ENCODE measurements at regions not wholly inside any gene's neighbourhood (a gene's known extent, or its start where the extent isn't known, plus 50 kb on each side); places are given as distances from the start of the nearest gene placed in this dataset.

GRCh38 chr13:106656186-106656585, 88.2 kb upstream of the ARGLU1 start:
- no peak for DNase-seq (ENCODE audit: low read depth)
- TF ChIP-seq CTCF (IDR thresholded peaks at IDR 0.05; ENCODE audit: insufficient read depth, low read depth, low read length): no peak
- no peak overlapping the region for H3K4me3 ChIP-seq (ENCODE audit: low read depth, low read length)
- H3K27me3 ChIP-seq (ENCODE audit: control insufficient read depth, insufficient read depth, low read length): no peaks in the 10 kb centered on the region
- ChIA-PET POLR2A (no interaction called here), CTCF (no interaction called here)
- H3K36me3 ChIP-seq (ENCODE audit: control insufficient read depth, insufficient read depth, low read length): no peaks in the 10 kb centered on the region

- DNase-seq (ENCODE audit: low read depth): no peak
- ChIA-PET CTCF (interaction anchor here (0.6 kb wide), 1 partner anchor 108 kb away, joined by 4 read pairs; no protein-coding TSS in a partner anchor), POLR2A (no interaction called here)
These were observed 83.5 kb upstream of the ARGLU1 start for GRCh38 chr13:106651442-106651841.

DNA sequence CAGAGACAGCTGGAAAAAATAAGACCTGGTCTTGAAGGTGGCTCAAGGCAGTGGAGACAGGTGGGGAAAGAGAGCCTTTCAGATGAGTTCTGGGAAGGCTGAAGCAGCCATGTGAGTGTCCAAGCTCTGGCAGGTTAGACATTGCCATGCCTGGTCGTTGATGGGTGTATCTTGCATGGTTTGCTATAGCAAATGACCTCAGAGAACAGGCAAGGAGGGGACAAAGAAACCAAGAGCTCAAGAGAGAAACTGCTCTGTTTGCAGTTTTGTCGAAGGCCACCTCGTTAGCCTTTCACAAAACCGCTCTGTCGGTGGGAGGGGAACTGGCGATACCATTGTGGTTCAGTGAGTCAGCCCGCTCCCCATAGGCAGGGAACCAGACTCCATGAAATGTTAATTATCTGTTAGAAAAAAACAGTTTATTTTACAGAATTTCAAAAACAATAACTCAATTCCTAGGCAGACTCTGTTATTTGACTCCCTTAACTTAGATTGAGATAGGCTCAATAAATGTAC, 82.8 kb upstream of the ARGLU1 start:
- CTCF ChIA-PET: no interaction called here
- no peak for DNase-seq (ENCODE audit: low read depth)
- Histone ChIP-seq H3K4me3 (ENCODE audit: low read depth, low read length) (no peak overlapping the region), H3K36me3 (ENCODE audit: control insufficient read depth, insufficient read depth, low read length) (no peaks in the 10 kb centered on the region), H3K27me3 (ENCODE audit: control insufficient read depth, insufficient read depth, low read length) (no peaks in the 10 kb centered on the region)
- TF ChIP-seq CTCF (IDR thresholded peaks at IDR 0.05; ENCODE audit: insufficient read depth, low read depth, low read length): no peak
- POLR2A ChIA-PET: no interaction called here

More at GRCh38 chr13:106651442-106651841, 83.5 kb upstream of the ARGLU1 start:
- Histone ChIP-seq H3K36me3 (ENCODE audit: control insufficient read depth, insufficient read depth, low read length) (no peaks in the 10 kb centered on the region), H3K4me3 (ENCODE audit: low read depth, low read length) (no peak overlapping the region), H3K27me3 (ENCODE audit: control insufficient read depth, insufficient read depth, low read length) (no peaks in the 10 kb centered on the region)
- TF ChIP-seq CTCF (IDR thresholded peaks at IDR 0.05; ENCODE audit: insufficient read depth, low read depth, low read length): no peak

DNA sequence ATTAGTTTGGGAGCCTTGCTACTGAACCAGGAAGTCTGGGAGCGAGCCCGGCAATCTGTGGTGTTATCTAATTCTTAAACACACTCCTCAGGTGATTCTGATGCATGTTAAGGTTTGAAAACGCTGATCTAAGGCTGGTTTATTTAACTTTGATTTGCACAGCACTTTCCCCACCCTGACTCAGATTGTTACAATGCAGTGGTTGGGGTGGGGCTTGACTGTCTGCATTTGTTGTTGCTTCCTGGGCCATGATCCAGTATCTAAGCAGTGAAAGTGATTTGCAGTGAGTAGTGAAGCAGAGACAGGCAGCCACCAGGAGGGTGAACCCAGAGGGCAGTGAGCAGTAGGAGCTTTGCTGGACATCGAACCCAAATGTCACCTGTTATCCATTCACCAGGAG, 81.6 kb upstream of the ARGLU1 start:
- DNase-seq (ENCODE audit: low read depth): no peak
- ChIA-PET POLR2A (no interaction called here), CTCF (no interaction called here)
- TF ChIP-seq CTCF (IDR thresholded peaks at IDR 0.05; ENCODE audit: insufficient read depth, low read depth, low read length): no peak
- Histone ChIP-seq H3K36me3 (ENCODE audit: control insufficient read depth, insufficient read depth, low read length) (no peaks in the 10 kb centered on the region), H3K4me3 (ENCODE audit: low read depth, low read length) (no peak overlapping the region), H3K27me3 (ENCODE audit: control insufficient read depth, insufficient read depth, low read length) (no peaks in the 10 kb centered on the region)

GRCh38 chr13:106640515-106640914, 72.6 kb upstream of the ARGLU1 start:
- Histone ChIP-seq H3K27me3 (ENCODE audit: control insufficient read depth, insufficient read depth, low read length) (no peaks in the 10 kb centered on the region), H3K36me3 (ENCODE audit: control insufficient read depth, insufficient read depth, low read length) (no peaks in the 10 kb centered on the region), H3K4me3 (ENCODE audit: low read depth, low read length) (no peak overlapping the region)
- TF ChIP-seq CTCF (IDR thresholded peaks at IDR 0.05; ENCODE audit: insufficient read depth, low read depth, low read length): no peak
- ChIA-PET POLR2A (no interaction called here), CTCF (no interaction called here)
- no peak for DNase-seq (ENCODE audit: low read depth)

All from BJ (cell line).